ENCODE measurements at regions not wholly inside any gene's neighbourhood (a gene's known extent, or its start where the extent isn't known, plus 50 kb on each side); places are given as distances from the start of the nearest gene placed in this dataset.

DNA sequence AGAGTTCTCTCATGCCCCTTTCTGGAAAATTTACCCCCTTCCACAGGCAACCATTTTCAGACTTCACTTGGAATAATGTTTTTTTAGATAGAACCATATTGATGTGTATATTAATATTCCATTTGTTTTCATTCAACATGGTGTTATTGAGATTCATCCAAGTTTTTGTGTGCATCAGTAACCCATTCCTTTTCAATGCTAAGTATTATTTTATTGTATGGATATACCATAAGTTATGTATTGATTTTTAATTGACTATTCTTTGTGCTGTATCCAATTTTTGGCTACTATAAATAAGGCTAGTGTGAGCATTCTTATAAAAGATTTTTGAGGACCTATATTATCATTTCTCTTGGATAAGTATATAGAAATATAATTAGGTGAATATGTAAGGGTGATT, 1025.7 kb downstream of the GRM8 start:
- Histone ChIP-seq H3K79me2 (ENCODE audit: insufficient read depth, low read length) (no peaks in the 10 kb centered on the region), H3K36me3 (replicated peaks in 1 of 2; ENCODE audit: control insufficient read depth in 1 of 2, insufficient read depth in 2 of 2, low read length in 2 of 2) (no peaks in the 10 kb centered on the region), H2AFZ (ENCODE audit: insufficient read depth, low read depth, low read length, poor library complexity, severe bottlenecking) (no peak overlapping the region), H3K4me1 (ENCODE audit: control insufficient read depth in 1 of 2, insufficient read depth in 2 of 2, low read length in 2 of 2) (no peaks in the 10 kb centered on the region), H4K20me1 (ENCODE audit: insufficient read depth, low read length) (no peaks in the 10 kb centered on the region), H3K4me3 (replicated peaks in 1 of 3; ENCODE audit: low read depth in 2 of 3, low read length in 3 of 3) (no peak overlapping the region), H3K9me3 (replicated peaks in 1 of 2; ENCODE audit: control insufficient read depth in 1 of 2, insufficient read depth in 1 of 2, low read length in 2 of 2) (peaks cover 5 to 17% of the 10 kb centered on the region in 2 donors), H3K27ac (ENCODE audit: low read depth in 1 of 2, low read length in 2 of 2) (no peak overlapping the region), H3K27me3 (ENCODE audit: control insufficient read depth in 2 of 2, insufficient read depth in 2 of 2, low read length in 2 of 2) (no peaks in the 10 kb centered on the region), H3K9ac (ENCODE audit: insufficient read depth, low read length, poor library complexity, severe bottlenecking) (no peak overlapping the region), H3K4me2 (replicated peaks; ENCODE audit: extremely low read depth, low read length, poor library complexity, severe bottlenecking) (no peak overlapping the region)
- Mint-ChIP-seq H3K36me3 (no peaks in the 10 kb centered on the region), H3K4me3 (no peak overlapping the region), H3K9me3 (peaks cover 0 to 12% (median 6%) of the 10 kb centered on the region in 7 donors), H3K27ac (no peak overlapping the region), H3K4me1 (no peaks in the 10 kb centered on the region), H3K27me3 (ENCODE audit: low read depth in 3 of 3) (peaks cover 0 to 2% (median 0%) of the 10 kb centered on the region in 3 donors)
- TF ChIP-seq, protein P1, sequence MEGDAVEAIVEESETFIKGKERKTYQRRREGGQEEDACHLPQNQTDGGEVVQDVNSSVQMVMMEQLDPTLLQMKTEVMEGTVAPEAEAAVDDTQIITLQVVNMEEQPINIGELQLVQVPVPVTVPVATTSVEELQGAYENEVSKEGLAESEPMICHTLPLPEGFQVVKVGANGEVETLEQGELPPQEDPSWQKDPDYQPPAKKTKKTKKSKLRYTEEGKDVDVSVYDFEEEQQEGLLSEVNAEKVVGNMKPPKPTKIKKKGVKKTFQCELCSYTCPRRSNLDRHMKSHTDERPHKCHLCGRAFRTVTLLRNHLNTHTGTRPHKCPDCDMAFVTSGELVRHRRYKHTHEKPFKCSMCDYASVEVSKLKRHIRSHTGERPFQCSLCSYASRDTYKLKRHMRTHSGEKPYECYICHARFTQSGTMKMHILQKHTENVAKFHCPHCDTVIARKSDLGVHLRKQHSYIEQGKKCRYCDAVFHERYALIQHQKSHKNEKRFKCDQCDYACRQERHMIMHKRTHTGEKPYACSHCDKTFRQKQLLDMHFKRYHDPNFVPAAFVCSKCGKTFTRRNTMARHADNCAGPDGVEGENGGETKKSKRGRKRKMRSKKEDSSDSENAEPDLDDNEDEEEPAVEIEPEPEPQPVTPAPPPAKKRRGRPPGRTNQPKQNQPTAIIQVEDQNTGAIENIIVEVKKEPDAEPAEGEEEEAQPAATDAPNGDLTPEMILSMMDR (IDR thresholded peaks at IDR 0.05): no peak
- intact Hi-C loops (cut with micrococcal nuclease): no loop called here
- DNase-seq: no peak

DNA sequence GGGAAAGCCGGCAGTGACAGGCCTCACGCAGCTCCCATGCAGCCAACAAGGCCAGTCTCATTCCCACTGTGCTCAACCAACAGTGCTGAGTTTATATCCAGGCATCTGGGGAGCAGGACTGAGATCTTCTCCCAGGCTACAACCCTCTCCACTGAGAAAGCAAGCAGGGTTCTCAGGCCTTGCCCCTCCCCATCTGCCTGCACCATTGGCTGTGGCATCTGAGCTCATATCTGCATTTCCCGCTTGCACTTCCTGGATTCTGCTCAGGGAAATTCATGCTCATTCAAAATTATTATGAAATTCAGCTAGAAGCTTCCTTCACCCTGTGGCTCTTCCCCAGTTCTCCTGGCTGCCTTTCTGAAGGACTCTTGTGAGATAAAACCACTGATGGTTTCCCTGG, 1029.0 kb downstream of the GRM8 start:
- intact Hi-C loops (cut with micrococcal nuclease): no loop called here
- Histone ChIP-seq H3K36me3 (replicated peaks in 1 of 2; ENCODE audit: control insufficient read depth in 1 of 2, insufficient read depth in 2 of 2, low read length in 2 of 2) (no peaks in the 10 kb centered on the region), H3K27me3 (ENCODE audit: control insufficient read depth in 2 of 2, insufficient read depth in 2 of 2, low read length in 2 of 2) (no peaks in the 10 kb centered on the region), H3K4me1 (ENCODE audit: control insufficient read depth in 1 of 2, insufficient read depth in 2 of 2, low read length in 2 of 2) (no peaks in the 10 kb centered on the region), H3K4me2 (replicated peaks; ENCODE audit: extremely low read depth, low read length, poor library complexity, severe bottlenecking) (no peak overlapping the region), H3K9me3 (replicated peaks in 1 of 2; ENCODE audit: control insufficient read depth in 1 of 2, insufficient read depth in 1 of 2, low read length in 2 of 2) (peaks cover 5 to 13% of the 10 kb centered on the region in 2 donors), H3K79me2 (ENCODE audit: insufficient read depth, low read length) (no peaks in the 10 kb centered on the region), H3K9ac (ENCODE audit: insufficient read depth, low read length, poor library complexity, severe bottlenecking) (no peak overlapping the region), H2AFZ (ENCODE audit: insufficient read depth, low read depth, low read length, poor library complexity, severe bottlenecking) (no peak overlapping the region), H3K27ac (ENCODE audit: low read depth in 1 of 2, low read length in 2 of 2) (no peak overlapping the region), H4K20me1 (ENCODE audit: insufficient read depth, low read length) (no peaks in the 10 kb centered on the region), H3K4me3 (replicated peaks in 1 of 3; ENCODE audit: low read depth in 2 of 3, low read length in 3 of 3) (no peak overlapping the region)
- 90% methylated on average over 1 of the region's 3 CpGs for whole genome bisulfite sequencing (ENCODE audit: insufficient coverage)
- TF ChIP-seq, protein P1 (IDR thresholded peaks at IDR 0.05): no peak
- H3K4me3 Mint-ChIP-seq: no peak overlapping the region
- H3K9me3 Mint-ChIP-seq: peaks cover under 1 to 12% (median 9%) of the 10 kb centered on the region in 7 donors
- H3K27ac Mint-ChIP-seq: no peak overlapping the region
- no peaks in the 10 kb centered on the region for H3K36me3 Mint-ChIP-seq
- H3K4me1 Mint-ChIP-seq: no peaks in the 10 kb centered on the region
- H3K27me3 Mint-ChIP-seq (ENCODE audit: low read depth in 3 of 3): peaks cover 0 to 2% (median 0%) of the 10 kb centered on the region in 3 donors
- DNase-seq: no peak

Data from CD14-positive monocyte (primary cell).